ENCODE measurements at regions not wholly inside any gene's neighbourhood (a gene's known extent, or its start where the extent isn't known, plus 50 kb on each side); places are given as distances from the start of the nearest gene placed in this dataset.

GRCh38 chrX:14476205-14476604 lies 53.1 kb upstream of the GLRA2 start:
- no peaks in the 10 kb centered on the region for H3K9me3 Mint-ChIP-seq
- POLR2A ChIA-PET = no interaction called here
- no peaks in the 10 kb centered on the region for H3K36me3 Mint-ChIP-seq
- H3K27ac Mint-ChIP-seq = no peak overlapping the region
- DNase-seq (no peak), ATAC-seq (ENCODE audit: low read depth) (no peak)
- H3K4me3 Mint-ChIP-seq = no peak overlapping the region
- H3K27me3 Mint-ChIP-seq = no peaks in the 10 kb centered on the region
- H3K4me1 Mint-ChIP-seq = no peaks in the 10 kb centered on the region

GRCh38 chrX:14449773-14450172 lies 79.6 kb upstream of the GLRA2 start:
- Mint-ChIP-seq H3K4me3 (no peak overlapping the region), H3K27ac (no peak overlapping the region), H3K27me3 (no peaks in the 10 kb centered on the region), H3K9me3 (no peaks in the 10 kb centered on the region), H3K36me3 (no peaks in the 10 kb centered on the region), H3K4me1 (no peaks in the 10 kb centered on the region)
- ATAC-seq (ENCODE audit: low read depth) (no peak), DNase-seq (no peak)
- POLR2A ChIA-PET = no interaction called here

- H3K9me3 Mint-ChIP-seq = no peaks in the 10 kb centered on the region
- H3K4me3 Mint-ChIP-seq = no peak overlapping the region
- ATAC-seq (ENCODE audit: low read depth) (no peak), DNase-seq (no peak)
- H3K36me3 Mint-ChIP-seq = no peaks in the 10 kb centered on the region
- POLR2A ChIA-PET = no interaction called here
- H3K27ac Mint-ChIP-seq = no peak overlapping the region
- no peaks in the 10 kb centered on the region for H3K4me1 Mint-ChIP-seq
- no peaks in the 10 kb centered on the region for H3K27me3 Mint-ChIP-seq
These were observed 80.9 kb upstream of the GLRA2 start for GRCh38 chrX:14448406-14448805.

GRCh38 chrX:14440106-14440505 lies 89.2 kb upstream of the GLRA2 start:
- Mint-ChIP-seq H3K4me1 (no peaks in the 10 kb centered on the region), H3K4me3 (no peak overlapping the region), H3K27ac (no peak overlapping the region), H3K9me3 (no peaks in the 10 kb centered on the region), H3K27me3 (no peaks in the 10 kb centered on the region), H3K36me3 (no peaks in the 10 kb centered on the region)
- POLR2A ChIA-PET = no interaction called here
- ATAC-seq (ENCODE audit: low read depth) (no peak), DNase-seq (no peak)

- no peak overlapping the region for H3K27ac Mint-ChIP-seq
- no peak for DNase-seq
- H3K9me3 Mint-ChIP-seq = no peaks in the 10 kb centered on the region
- ATAC-seq (ENCODE audit: low read depth) = no peak
- H3K4me3 Mint-ChIP-seq = no peak overlapping the region
- no peaks in the 10 kb centered on the region for H3K4me1 Mint-ChIP-seq
- H3K36me3 Mint-ChIP-seq = no peaks in the 10 kb centered on the region
- POLR2A ChIA-PET = no interaction called here
- H3K27me3 Mint-ChIP-seq = no peaks in the 10 kb centered on the region
These were observed 101.7 kb upstream of the GLRA2 start for GRCh38 chrX:14427614-14428013.

GRCh38 chrX:14420841-14421240 lies 108.5 kb upstream of the GLRA2 start:
- POLR2A ChIA-PET = no interaction called here
- ATAC-seq (ENCODE audit: low read depth) (no peak), DNase-seq (no peak)
- H3K9me3 Mint-ChIP-seq = no peaks in the 10 kb centered on the region
- H3K36me3 Mint-ChIP-seq = no peaks in the 10 kb centered on the region
- H3K27me3 Mint-ChIP-seq = no peaks in the 10 kb centered on the region
- no peak overlapping the region for H3K27ac Mint-ChIP-seq
- H3K4me3 Mint-ChIP-seq = no peak overlapping the region
- no peaks in the 10 kb centered on the region for H3K4me1 Mint-ChIP-seq

- no peak for DNase-seq
- Mint-ChIP-seq H3K9me3 (peaks cover 2% of the 10 kb centered on the region), H3K27ac (no peak overlapping the region), H3K4me1 (no peaks in the 10 kb centered on the region), H3K4me3 (no peak overlapping the region), H3K27me3 (no peaks in the 10 kb centered on the region), H3K36me3 (no peaks in the 10 kb centered on the region)
- ATAC-seq (ENCODE audit: low read depth) = no peak
- POLR2A ChIA-PET = no interaction called here
These were observed 116.7 kb upstream of the GLRA2 start for GRCh38 chrX:14412686-14413085.

- Mint-ChIP-seq H3K4me3 (no peak overlapping the region), H3K9me3 (peaks cover 2% of the 10 kb centered on the region), H3K4me1 (no peaks in the 10 kb centered on the region), H3K36me3 (no peaks in the 10 kb centered on the region), H3K27ac (no peak overlapping the region), H3K27me3 (no peaks in the 10 kb centered on the region)
- DNase-seq (no peak), ATAC-seq (ENCODE audit: low read depth) (no peak)
- POLR2A ChIA-PET = no interaction called here
These were observed 118.0 kb upstream of the GLRA2 start for GRCh38 chrX:14411326-14411725.

GRCh38 chrX:14409341-14409740 lies 120.0 kb upstream of the GLRA2 start:
- POLR2A ChIA-PET = no interaction called here
- no peak overlapping the region for H3K27ac Mint-ChIP-seq
- H3K27me3 Mint-ChIP-seq = no peaks in the 10 kb centered on the region
- H3K4me3 Mint-ChIP-seq = no peak overlapping the region
- peaks cover 2% of the 10 kb centered on the region for H3K9me3 Mint-ChIP-seq
- ATAC-seq (ENCODE audit: low read depth) (no peak), DNase-seq (no peak)
- no peaks in the 10 kb centered on the region for H3K4me1 Mint-ChIP-seq
- H3K36me3 Mint-ChIP-seq = no peaks in the 10 kb centered on the region

GRCh38 chrX:14406225-14406624 lies 123.1 kb upstream of the GLRA2 start:
- Mint-ChIP-seq H3K27me3 (no peaks in the 10 kb centered on the region), H3K27ac (no peak overlapping the region), H3K36me3 (no peaks in the 10 kb centered on the region), H3K4me3 (no peak overlapping the region), H3K9me3 (no peaks in the 10 kb centered on the region), H3K4me1 (no peaks in the 10 kb centered on the region)
- POLR2A ChIA-PET = no interaction called here
- DNase-seq = no peak
- no peak for ATAC-seq (ENCODE audit: low read depth)

GRCh38 chrX:14398725-14399124 lies 130.6 kb upstream of the GLRA2 start:
- POLR2A ChIA-PET = no interaction called here
- no peaks in the 10 kb centered on the region for H3K36me3 Mint-ChIP-seq
- no peak for ATAC-seq (ENCODE audit: low read depth)
- H3K27ac Mint-ChIP-seq = no peak overlapping the region
- H3K4me1 Mint-ChIP-seq = no peaks in the 10 kb centered on the region
- no peak overlapping the region for H3K4me3 Mint-ChIP-seq
- DNase-seq = no peak
- no peaks in the 10 kb centered on the region for H3K27me3 Mint-ChIP-seq
- peaks cover under 1% of the 10 kb centered on the region for H3K9me3 Mint-ChIP-seq

- Mint-ChIP-seq H3K27ac (no peak overlapping the region), H3K4me1 (no peaks in the 10 kb centered on the region), H3K4me3 (no peak overlapping the region), H3K27me3 (no peaks in the 10 kb centered on the region), H3K9me3 (peaks cover 1% of the 10 kb centered on the region), H3K36me3 (no peaks in the 10 kb centered on the region)
- ATAC-seq (ENCODE audit: low read depth) (no peak), DNase-seq (no peak)
- POLR2A ChIA-PET = no interaction called here
These were observed 139.7 kb upstream of the GLRA2 start for GRCh38 chrX:14389682-14390081.

GRCh38 chrX:14386981-14387380 lies 142.4 kb upstream of the GLRA2 start:
- Mint-ChIP-seq H3K4me1 (no peaks in the 10 kb centered on the region), H3K4me3 (no peak overlapping the region), H3K36me3 (no peaks in the 10 kb centered on the region), H3K27ac (no peak overlapping the region), H3K9me3 (no peaks in the 10 kb centered on the region), H3K27me3 (no peaks in the 10 kb centered on the region)
- ATAC-seq (ENCODE audit: low read depth) = no peak
- no peak for DNase-seq
- POLR2A ChIA-PET = no interaction called here

- Mint-ChIP-seq H3K27me3 (no peaks in the 10 kb centered on the region), H3K36me3 (no peaks in the 10 kb centered on the region), H3K4me3 (no peak overlapping the region), H3K27ac (no peak overlapping the region), H3K4me1 (no peaks in the 10 kb centered on the region), H3K9me3 (no peaks in the 10 kb centered on the region)
- POLR2A ChIA-PET = no interaction called here
- DNase-seq = no peak
- no peak for ATAC-seq (ENCODE audit: low read depth)
These were observed 149.3 kb upstream of the GLRA2 start for GRCh38 chrX:14380044-14380443.

- Mint-ChIP-seq H3K36me3 (no peaks in the 10 kb centered on the region), H3K4me1 (no peaks in the 10 kb centered on the region), H3K27me3 (no peaks in the 10 kb centered on the region), H3K4me3 (no peak overlapping the region), H3K9me3 (no peaks in the 10 kb centered on the region), H3K27ac (no peak overlapping the region)
- POLR2A ChIA-PET = no interaction called here
- DNase-seq (no peak), ATAC-seq (ENCODE audit: low read depth) (no peak)
These were observed 151.9 kb upstream of the GLRA2 start for GRCh38 chrX:14377427-14377826.

All from activated naive CD8-positive, alpha-beta T cell treated with anti-CD3 and anti-CD28 coated beads, Interleukin-2, amount 10 ng/mL, durations not matched to agents 7 days and 5 days (primary cell).